ENCODE measurements at regions not wholly inside any gene's neighbourhood (a gene's known extent, or its start where the extent isn't known, plus 50 kb on each side); places are given as distances from the start of the nearest gene placed in this dataset.

- no peak overlapping the region for H3K27ac Mint-ChIP-seq
- peaks cover 77 to 94% of the 10 kb centered on the region in 2 donors for H3K27me3 Mint-ChIP-seq
- H3K4me1 Mint-ChIP-seq (ENCODE audit: low read depth in 2 of 2) = peaks cover 6 to 8% of the 10 kb centered on the region in 2 donors
- H3K9me3 Mint-ChIP-seq = peaks cover 0 to 11% of the 10 kb centered on the region in 2 donors
- no peak overlapping the region for H3K4me3 Mint-ChIP-seq
- DNase-seq = no peak
- H3K36me3 Mint-ChIP-seq (ENCODE audit: insufficient read depth) = no peaks in the 10 kb centered on the region
- no peak for ATAC-seq (replicated peaks)
These were observed 194.6 kb upstream of the KCNG1 start for GRCh38 chr20:51217347-51218045.

GRCh38 chr20:51216850-51217249, 193.9 kb upstream of the KCNG1 start:
- no peaks in the 10 kb centered on the region for H3K36me3 Mint-ChIP-seq (ENCODE audit: insufficient read depth)
- H3K9me3 Mint-ChIP-seq = peaks cover 0 to 11% of the 10 kb centered on the region in 2 donors
- H3K27me3 Mint-ChIP-seq = peaks cover 77 to 94% of the 10 kb centered on the region in 2 donors
- ATAC-seq (replicated peaks) (no peak), DNase-seq (no peak)
- H3K27ac Mint-ChIP-seq = no peak overlapping the region
- peaks cover 6 to 8% of the 10 kb centered on the region in 2 donors for H3K4me1 Mint-ChIP-seq (ENCODE audit: low read depth in 2 of 2)
- no peak overlapping the region for H3K4me3 Mint-ChIP-seq

GRCh38 chr20:51212816-51213215, 189.9 kb upstream of the KCNG1 start:
- Mint-ChIP-seq H3K27me3 (peaks cover 54 to 93% of the 10 kb centered on the region in 2 donors), H3K9me3 (peaks cover 0 to 11% of the 10 kb centered on the region in 2 donors), H3K27ac (no peak overlapping the region), H3K4me3 (no peak overlapping the region), H3K4me1 (ENCODE audit: low read depth in 2 of 2) (no peaks in the 10 kb centered on the region), H3K36me3 (ENCODE audit: insufficient read depth) (peaks cover 2% of the 10 kb centered on the region)
- ATAC-seq (replicated peaks) (no peak), DNase-seq (no peak)

GRCh38 chr20:51211191-51211590, 188.3 kb upstream of the KCNG1 start:
- no peak for ATAC-seq (replicated peaks)
- DNase-seq = no peak
- H3K27ac Mint-ChIP-seq = no peak overlapping the region
- no peaks in the 10 kb centered on the region for H3K9me3 Mint-ChIP-seq
- H3K4me1 Mint-ChIP-seq (ENCODE audit: low read depth in 2 of 2) = no peaks in the 10 kb centered on the region
- no peak overlapping the region for H3K4me3 Mint-ChIP-seq
- peaks cover 53 to 81% of the 10 kb centered on the region in 2 donors for H3K27me3 Mint-ChIP-seq
- H3K36me3 Mint-ChIP-seq (ENCODE audit: insufficient read depth) = peaks cover 2% of the 10 kb centered on the region

- H3K27me3 Mint-ChIP-seq = peaks cover 52 to 79% of the 10 kb centered on the region in 2 donors
- no peak overlapping the region for H3K4me3 Mint-ChIP-seq
- H3K9me3 Mint-ChIP-seq = no peaks in the 10 kb centered on the region
- no peak for ATAC-seq (replicated peaks)
- H3K4me1 Mint-ChIP-seq (ENCODE audit: low read depth in 2 of 2) = no peaks in the 10 kb centered on the region
- peaks cover 2% of the 10 kb centered on the region for H3K36me3 Mint-ChIP-seq (ENCODE audit: insufficient read depth)
- no peak overlapping the region for H3K27ac Mint-ChIP-seq
- no peak for DNase-seq
These were observed 187.2 kb upstream of the KCNG1 start for GRCh38 chr20:51210084-51210483.

GRCh38 chr20:51208162-51208561, 185.3 kb upstream of the KCNG1 start:
- DNase-seq (no peak), ATAC-seq (replicated peaks) (no peak)
- H3K27me3 Mint-ChIP-seq = peaks cover 48 to 67% of the 10 kb centered on the region in 2 donors
- no peaks in the 10 kb centered on the region for H3K4me1 Mint-ChIP-seq (ENCODE audit: low read depth in 2 of 2)
- no peak overlapping the region for H3K27ac Mint-ChIP-seq
- H3K36me3 Mint-ChIP-seq (ENCODE audit: insufficient read depth) = peaks cover 2% of the 10 kb centered on the region
- no peak overlapping the region for H3K4me3 Mint-ChIP-seq
- no peaks in the 10 kb centered on the region for H3K9me3 Mint-ChIP-seq

GRCh38 chr20:51206032-51206662, 183.2 kb upstream of the KCNG1 start:
- Mint-ChIP-seq H3K27me3 (peaks cover 47 to 63% of the 10 kb centered on the region in 2 donors), H3K36me3 (ENCODE audit: insufficient read depth) (peaks cover 2% of the 10 kb centered on the region), H3K27ac (no peak overlapping the region)

GRCh38 chr20:51204794-51205193, 181.9 kb upstream of the KCNG1 start:
- Mint-ChIP-seq H3K27ac (no peak overlapping the region), H3K36me3 (ENCODE audit: insufficient read depth) (no peaks in the 10 kb centered on the region), H3K9me3 (no peaks in the 10 kb centered on the region), H3K4me1 (ENCODE audit: low read depth in 2 of 2) (no peaks in the 10 kb centered on the region), H3K4me3 (no peak overlapping the region), H3K27me3 (peaks cover 52 to 60% of the 10 kb centered on the region in 2 donors)
- DNase-seq (no peak), ATAC-seq (replicated peaks) (no peak)

More at GRCh38 chr20:51206032-51206662, 183.2 kb upstream of the KCNG1 start:
- ATAC-seq (replicated peaks) = no peak
- H3K9me3 Mint-ChIP-seq = no peaks in the 10 kb centered on the region
- DNase-seq = no peak
- no peaks in the 10 kb centered on the region for H3K4me1 Mint-ChIP-seq (ENCODE audit: low read depth in 2 of 2)
- no peak overlapping the region for H3K4me3 Mint-ChIP-seq

- H3K4me3 Mint-ChIP-seq = no peak overlapping the region
- no peaks in the 10 kb centered on the region for H3K36me3 Mint-ChIP-seq (ENCODE audit: insufficient read depth)
- DNase-seq (no peak), ATAC-seq (replicated peaks) (no peak)
- no peaks in the 10 kb centered on the region for H3K9me3 Mint-ChIP-seq
- H3K27me3 Mint-ChIP-seq = peaks cover 57 to 65% of the 10 kb centered on the region in 2 donors
- no peak overlapping the region for H3K27ac Mint-ChIP-seq
- no peaks in the 10 kb centered on the region for H3K4me1 Mint-ChIP-seq (ENCODE audit: low read depth in 2 of 2)
These were observed 181.3 kb upstream of the KCNG1 start for GRCh38 chr20:51204051-51204715.

- Mint-ChIP-seq H3K36me3 (ENCODE audit: insufficient read depth) (no peaks in the 10 kb centered on the region), H3K27ac (no peak overlapping the region), H3K27me3 (peaks cover 53 to 66% of the 10 kb centered on the region in 2 donors), H3K4me1 (ENCODE audit: low read depth in 2 of 2) (no peaks in the 10 kb centered on the region), H3K4me3 (no peak overlapping the region), H3K9me3 (no peaks in the 10 kb centered on the region)
- no peak for ATAC-seq (replicated peaks)
- DNase-seq = no peak
These were observed 179.4 kb upstream of the KCNG1 start for GRCh38 chr20:51202304-51202703.

GRCh38 chr20:51199920-51200319, 177.0 kb upstream of the KCNG1 start:
- ATAC-seq (replicated peaks) (no peak), DNase-seq (no peak)
- H3K4me1 Mint-ChIP-seq (ENCODE audit: low read depth in 2 of 2) = no peaks in the 10 kb centered on the region
- H3K27me3 Mint-ChIP-seq = peaks cover 62 to 81% of the 10 kb centered on the region in 2 donors
- no peaks in the 10 kb centered on the region for H3K9me3 Mint-ChIP-seq
- H3K36me3 Mint-ChIP-seq (ENCODE audit: insufficient read depth) = no peaks in the 10 kb centered on the region
- no peak overlapping the region for H3K27ac Mint-ChIP-seq
- H3K4me3 Mint-ChIP-seq = no peak overlapping the region

GRCh38 chr20:51198876-51199523, 176.1 kb upstream of the KCNG1 start:
- peaks cover 2% of the 10 kb centered on the region for H3K36me3 Mint-ChIP-seq (ENCODE audit: insufficient read depth)
- H3K4me1 Mint-ChIP-seq (ENCODE audit: low read depth in 2 of 2) = no peaks in the 10 kb centered on the region
- H3K27me3 Mint-ChIP-seq = peaks cover 56 to 78% of the 10 kb centered on the region in 2 donors
- no peak for ATAC-seq (replicated peaks)
- no peaks in the 10 kb centered on the region for H3K9me3 Mint-ChIP-seq
- no peak overlapping the region for H3K27ac Mint-ChIP-seq
- H3K4me3 Mint-ChIP-seq = no peak overlapping the region
- DNase-seq = no peak

- ATAC-seq (replicated peaks) = no peak
- DNase-seq = no peak
- Mint-ChIP-seq H3K9me3 (no peaks in the 10 kb centered on the region), H3K36me3 (ENCODE audit: insufficient read depth) (peaks cover 2% of the 10 kb centered on the region), H3K4me3 (no peak overlapping the region), H3K4me1 (ENCODE audit: low read depth in 2 of 2) (no peaks in the 10 kb centered on the region), H3K27me3 (peaks cover 54 to 75% of the 10 kb centered on the region in 2 donors), H3K27ac (no peak overlapping the region)
These were observed 175.3 kb upstream of the KCNG1 start for GRCh38 chr20:51198238-51198637.
